HG03342 (cell line): ENCODE measurements at regions not wholly inside any gene's neighbourhood (a gene's known extent, or its start where the extent isn't known, plus 50 kb on each side); places are given as distances from the start of the nearest gene placed in this dataset.

Experiments
- ATAC-seq: cut with Tn5 transposase; IDR thresholded peaks from one replicate; pipeline ENCODE4 v1.9.1; 2021; ENCODE audit warnings: mild to moderate bottlenecking, moderate library complexity; ENCODE audit not compliant: unreplicated experiment

GRCh38 chr3:116630494-116630893 lies 79.1 kb upstream of the TUSC7 start:
- no peak for ATAC-seq

- ATAC-seq = no peak
These were observed 69.9 kb upstream of the TUSC7 start for GRCh38 chr3:116639641-116640040.

- ATAC-seq = no peak
These were observed 69.5 kb upstream of the TUSC7 start for GRCh38 chr3:116640109-116640508.

- no peak for ATAC-seq
These were observed 66.6 kb upstream of the TUSC7 start for GRCh38 chr3:116643001-116643400.

GRCh38 chr3:116647996-116648395 lies 61.6 kb upstream of the TUSC7 start:
- no peak for ATAC-seq
